Esophagus muscularis mucosa (tissue), 4 donors: ENCODE measurements at regions not wholly inside any gene's neighbourhood (a gene's known extent, or its start where the extent isn't known, plus 50 kb on each side); places are given as distances from the start of the nearest gene placed in this dataset.
"Not testable (repeated sequence)": the region's sequence is repeated elsewhere in the genome, so short reads cannot be mapped to it uniquely, and the experiment has no call there.

Experiments used
- DNase-seq: peaks from one replicate; pipeline ENCODE4 v3.0.0-alpha.2; 2017; ENCODE audit errors: extremely low spot score
- H3K27ac ChIP-seq, 4 donors: fragments of 200-600 bp; sonication (generic); replicated peaks in 1 of 4; 1 replicate in 3 of 4; 2 replicates in 1 of 4; pipeline ENCODE4 v1.5.1; 2016 to 2019; ENCODE audit warnings: mild to moderate bottlenecking in 1 of 4
- H3K27me3 ChIP-seq, 4 donors: fragments of 200-600 bp; sonication (generic); one replicate each; pipeline versions ENCODE4 v1.5.1 to v1.6.0; 2016 to 2019
- H3K36me3 ChIP-seq, 4 donors: fragments of 200-600 bp; sonication (generic); one replicate each; pipeline ENCODE4 v1.5.1; 2016 to 2019
- H3K4me1 ChIP-seq, 4 donors: fragments of 200-600 bp; sonication (generic); one replicate each; pipeline ENCODE4 v1.5.1; 2016 to 2019
- H3K4me3 ChIP-seq, 4 donors: fragments of 200-600 bp; sonication (generic); 1 replicate in 2 of 4; 2 replicates in 2 of 4; pipeline ENCODE4 v1.5.1; 2016 to 2019; ENCODE audit warnings: mild to moderate bottlenecking in 4 of 4, moderate library complexity in 1 of 4
- H3K9me3 ChIP-seq, 4 donors: fragments of 200-600 bp; sonication (generic); 1 replicate in 3 of 4; 2 replicates in 1 of 4; pipeline ENCODE4 v1.5.1; 2016 to 2019
- CTCF ChIP-seq, 3 experiments: fragments of 200-600 bp in 2 of 3; fragments of 450-650 bp in 1 of 3; sonication (generic) in 2 of 3; IDR thresholded peaks; one replicate each; pipeline ENCODE4 v1.5.1; 2017 to 2019; ENCODE audit warnings: antibody characterized with exemption in 3 of 3, mild to moderate bottlenecking in 2 of 3, moderate library complexity in 1 of 3
- EP300 ChIP-seq: sonication (generic); formaldehyde crosslinking; IDR thresholded peaks from one replicate; pipeline ENCODE4 v1.6.1; 2017; ENCODE audit warnings: antibody characterized with exemption
- POLR2A ChIP-seq: fragments of 450-650 bp; IDR thresholded peaks from one replicate; pipeline ENCODE4 v1.6.1; 2017; ENCODE audit warnings: antibody characterized with exemption, moderate library complexity, mild to moderate bottlenecking, low read depth
- POLR2AphosphoS5 ChIP-seq, 2 donors: sonication (generic); formaldehyde crosslinking; IDR thresholded peaks; one replicate each; pipeline ENCODE4 v1.6.1; 2017; ENCODE audit warnings: antibody characterized with exemption in 2 of 2
- WGBS: methylation state at CpG from one replicate; pipeline ENCODE4 v1.1.5; 2018; 5-methylcytosine and 5-hydroxymethylcytosine counted together
- intact Hi-C: fragments of 100-400 bp; cut with DNase I; formaldehyde crosslinking; loops from one replicate; pipeline ENCODE4 v1.15.1; 2023

GRCh38 chr9:36462245-36462644, 62.2 kb upstream of the RNF38 start:
- no peak for TF ChIP-seq POLR2A
- no peak for TF ChIP-seq POLR2AphosphoS5 (IDR thresholded peaks at IDR 0.05)
- no peak for TF ChIP-seq CTCF (IDR thresholded peaks at IDR 0.05)
- TF ChIP-seq EP300: no peak
- Histone ChIP-seq H3K36me3 (peaks cover 0 to 11% (median 7%) of the 10 kb centered on the region in 4 donors), H3K4me3 (no peak overlapping the region), H3K4me1 (peaks cover 14 to 22% (median 18%) of the 10 kb centered on the region in 4 donors), H3K9me3 (no peaks in the 10 kb centered on the region), H3K27ac (no peak overlapping the region), H3K27me3 (no peaks in the 10 kb centered on the region)
- DNase-seq: no peak
- 93% methylated on average over 4 of the region's 4 CpGs for WGBS
- intact Hi-C loops: no loop called here

DNA sequence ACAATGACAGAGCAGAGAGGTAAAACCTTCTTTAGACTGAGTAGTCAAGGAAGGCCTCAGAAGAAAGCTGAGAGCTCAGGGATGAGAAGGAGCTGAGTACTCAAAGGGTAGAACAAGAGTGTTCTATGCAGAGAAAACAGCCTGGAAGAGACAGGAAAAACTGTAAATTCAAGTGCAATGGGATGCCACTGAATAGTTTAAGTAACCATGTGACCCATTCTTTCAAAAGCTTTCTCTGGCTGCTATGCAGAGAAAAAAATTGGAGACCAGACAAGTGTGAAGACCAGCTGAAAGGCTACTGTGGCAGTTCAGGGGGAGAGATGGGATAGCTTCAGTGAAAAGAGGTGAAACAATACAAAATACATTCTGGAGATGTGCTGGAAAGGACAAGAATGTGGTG, 61.3 kb upstream of the RNF38 start:
- Histone ChIP-seq H3K4me1 (peaks cover 14 to 22% (median 18%) of the 10 kb centered on the region in 4 donors), H3K27me3 (no peaks in the 10 kb centered on the region), H3K27ac (no peak overlapping the region), H3K4me3 (no peak overlapping the region), H3K9me3 (no peaks in the 10 kb centered on the region), H3K36me3 (peaks cover 0 to 11% (median 7%) of the 10 kb centered on the region in 4 donors)
- intact Hi-C loops: no loop called here
- no peak for TF ChIP-seq EP300
- TF ChIP-seq POLR2AphosphoS5 (IDR thresholded peaks at IDR 0.05): no peak
- TF ChIP-seq POLR2A: no peak
- no peak for TF ChIP-seq CTCF (IDR thresholded peaks at IDR 0.05)
- DNase-seq: no peak

DNA sequence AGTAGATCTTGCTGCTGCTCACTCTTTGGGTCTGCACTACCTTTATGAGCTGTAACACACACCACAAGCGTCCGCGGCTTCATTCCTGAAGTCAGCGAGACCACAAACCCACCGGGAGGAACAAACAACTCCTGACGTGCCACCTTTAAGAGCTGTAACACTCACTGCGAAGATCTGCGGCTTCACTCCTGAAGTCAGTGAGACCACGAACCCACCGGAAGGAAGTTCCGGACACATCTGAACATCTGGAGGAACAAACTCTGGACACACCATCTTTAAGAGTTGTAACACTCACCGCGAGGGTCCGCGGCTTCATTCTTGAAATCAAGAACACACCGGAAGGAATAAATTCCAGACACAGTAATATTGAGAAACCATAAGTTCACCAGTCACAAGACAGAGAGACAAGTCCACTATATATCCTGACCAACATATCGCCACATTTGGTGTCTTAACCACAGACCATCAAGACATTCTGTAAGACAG, 58.4 kb upstream of the RNF38 start:
- H3K4me3 ChIP-seq, H3K27me3 ChIP-seq, DNase-seq, H3K27ac ChIP-seq, H3K9me3 ChIP-seq, intact Hi-C loops: not testable (repeated sequence)
- H3K36me3 ChIP-seq: peaks cover 0 to 11% (median 7%) of the 10 kb centered on the region in 4 donors
- 81% methylated on average over 17 of the region's 17 CpGs for WGBS
- peaks cover 14 to 22% (median 18%) of the 10 kb centered on the region in 4 donors for H3K4me1 ChIP-seq

DNA sequence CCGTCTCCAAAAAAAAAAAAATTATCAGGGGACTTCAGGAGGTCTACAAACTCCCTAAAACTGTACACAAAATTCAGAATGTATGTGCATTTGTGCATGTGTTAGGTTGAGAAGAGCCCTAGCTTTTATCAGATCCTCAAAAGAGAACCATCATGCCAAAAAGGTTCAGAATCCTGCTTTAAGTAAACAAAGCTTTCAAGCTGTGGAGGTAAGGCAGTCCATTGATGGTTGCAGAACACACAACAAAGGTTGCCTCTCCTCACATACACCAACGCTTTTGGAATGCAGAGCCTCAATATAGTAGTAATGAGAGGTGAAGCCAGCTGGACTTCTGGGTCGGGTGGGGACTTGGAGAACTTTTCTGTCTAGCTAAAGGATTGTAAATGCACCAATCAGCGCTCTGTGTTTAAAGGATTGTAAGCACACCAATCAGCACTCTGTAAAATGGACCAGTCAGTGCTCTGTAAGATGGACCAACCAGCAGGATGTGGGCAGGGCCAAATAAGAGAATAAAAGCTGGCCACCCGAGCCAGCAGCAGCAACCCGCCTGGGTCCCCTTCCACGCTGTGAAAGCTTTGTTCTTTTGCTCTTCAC, 57.9 kb upstream of the RNF38 start:
- no peaks in the 10 kb centered on the region for H3K27me3 ChIP-seq
- H3K27ac ChIP-seq: no peak overlapping the region
- peaks cover 0 to 11% (median 7%) of the 10 kb centered on the region in 4 donors for H3K36me3 ChIP-seq
- DNase-seq: no peak
- no peaks in the 10 kb centered on the region for H3K9me3 ChIP-seq
- H3K4me1 ChIP-seq: peaks cover 14 to 20% (median 18%) of the 10 kb centered on the region in 4 donors
- intact Hi-C loops: no loop called here
- TF ChIP-seq CTCF (IDR thresholded peaks at IDR 0.05) (no peak), POLR2AphosphoS5 (IDR thresholded peaks at IDR 0.05) (no peak), EP300 (no peak), POLR2A (no peak)
- no peak overlapping the region for H3K4me3 ChIP-seq
- 91% methylated on average over 7 of the region's 7 CpGs for WGBS

GRCh38 chr9:36456480-36457065, 56.5 kb upstream of the RNF38 start:
- 89% methylated on average over 1 of the region's 1 CpG for WGBS
- no peak overlapping the region for H3K4me3 ChIP-seq
- peaks cover 4 to 10% (median 7%) of the 10 kb centered on the region in 4 donors for H3K4me1 ChIP-seq
- TF ChIP-seq POLR2A (no peak), EP300 (no peak), CTCF (IDR thresholded peaks at IDR 0.05) (no peak), POLR2AphosphoS5 (IDR thresholded peaks at IDR 0.05) (no peak)
- no peak overlapping the region for H3K27ac ChIP-seq
- no peaks in the 10 kb centered on the region for H3K27me3 ChIP-seq
- H3K36me3 ChIP-seq: peaks cover 0 to 11% (median 7%) of the 10 kb centered on the region in 4 donors
- intact Hi-C loops: no loop called here
- no peak for DNase-seq
- H3K9me3 ChIP-seq: no peaks in the 10 kb centered on the region
